ENCODE measurements at regions not wholly inside any gene's neighbourhood (a gene's known extent, or its start where the extent isn't known, plus 50 kb on each side); places are given as distances from the start of the nearest gene placed in this dataset.

GRCh38 chr10:131514454-131514853, 202.9 kb upstream of the TCERG1L start:
- no peak overlapping the region for H3K27ac Mint-ChIP-seq
- H3K4me3 Mint-ChIP-seq: no peak overlapping the region
- H3K36me3 Mint-ChIP-seq (ENCODE audit: low read depth): peaks cover 12% of the 10 kb centered on the region; the same call in 1 of the 2 replicates
- TF ChIP-seq CTCF (IDR thresholded peaks at IDR 0.05): no peak
- H3K27me3 Mint-ChIP-seq (ENCODE audit: insufficient read depth): peaks cover 2% of the 10 kb centered on the region; the same call in 1 of the 2 replicates
- peaks cover 66% of the 10 kb centered on the region for H3K9me3 Mint-ChIP-seq
- no peak for DNase-seq
- no peaks in the 10 kb centered on the region for H3K4me1 Mint-ChIP-seq (ENCODE audit: low read depth)

- Mint-ChIP-seq H3K9me3 (peaks cover 64% of the 10 kb centered on the region), H3K27ac (no peak overlapping the region), H3K27me3 (ENCODE audit: insufficient read depth) (peaks cover 2% of the 10 kb centered on the region; the same call in 1 of the 2 replicates), H3K36me3 (ENCODE audit: low read depth) (peaks cover 17% of the 10 kb centered on the region), H3K4me3 (no peak overlapping the region), H3K4me1 (ENCODE audit: low read depth) (no peaks in the 10 kb centered on the region)
- TF ChIP-seq CTCF (IDR thresholded peaks at IDR 0.05): no peak
- no peak for DNase-seq
These were observed 204.8 kb upstream of the TCERG1L start for GRCh38 chr10:131516285-131516684.

GRCh38 chr10:131517781-131518180, 206.3 kb upstream of the TCERG1L start:
- no peak overlapping the region for H3K4me3 Mint-ChIP-seq
- H3K27ac Mint-ChIP-seq: no peak overlapping the region
- peaks cover 17% of the 10 kb centered on the region for H3K36me3 Mint-ChIP-seq (ENCODE audit: low read depth)
- peaks cover 2% of the 10 kb centered on the region; the same call in 1 of the 2 replicates for H3K27me3 Mint-ChIP-seq (ENCODE audit: insufficient read depth)
- no peak for DNase-seq
- no peaks in the 10 kb centered on the region for H3K4me1 Mint-ChIP-seq (ENCODE audit: low read depth)
- TF ChIP-seq CTCF (IDR thresholded peaks at IDR 0.05): no peak
- peaks cover 71% of the 10 kb centered on the region for H3K9me3 Mint-ChIP-seq

GRCh38 chr10:131519723-131520605, 208.4 kb upstream of the TCERG1L start:
- no peak for DNase-seq
- H3K36me3 Mint-ChIP-seq (ENCODE audit: low read depth): peaks cover 17% of the 10 kb centered on the region
- no peak for TF ChIP-seq CTCF (IDR thresholded peaks at IDR 0.05)
- peaks cover 2% of the 10 kb centered on the region; the same call in 1 of the 2 replicates for H3K27me3 Mint-ChIP-seq (ENCODE audit: insufficient read depth)
- H3K4me1 Mint-ChIP-seq (ENCODE audit: low read depth): no peaks in the 10 kb centered on the region
- peaks cover 77% of the 10 kb centered on the region for H3K9me3 Mint-ChIP-seq
- no peak overlapping the region for H3K4me3 Mint-ChIP-seq
- H3K27ac Mint-ChIP-seq: no peak overlapping the region

GRCh38 chr10:131531265-131532190, 220.0 kb upstream of the TCERG1L start:
- Mint-ChIP-seq H3K9me3 (peaks cover 60% of the 10 kb centered on the region), H3K27ac (no peak overlapping the region), H3K4me1 (ENCODE audit: low read depth) (no peaks in the 10 kb centered on the region), H3K36me3 (ENCODE audit: low read depth) (no peaks in the 10 kb centered on the region), H3K4me3 (no peak overlapping the region), H3K27me3 (ENCODE audit: insufficient read depth) (peaks cover 2% of the 10 kb centered on the region; the same call in 1 of the 2 replicates)
- DNase-seq: no peak
- no peak for TF ChIP-seq CTCF (IDR thresholded peaks at IDR 0.05)
